A549 (cell line): ENCODE measurements at regions not wholly inside any gene's neighbourhood (a gene's known extent, or its start where the extent isn't known, plus 50 kb on each side); places are given as distances from the start of the nearest gene placed in this dataset.

Source experiments
- ATAC-seq, 2 experiments: fragments of 200-7000 bp in 1 of 2; fragments of >200 bp in 1 of 2; cut with Nextera tagmentation in 1 of 2; cut with Tn5 transposase in 1 of 2; 3 replicates each; pipeline versions ENCODE4 v1.8.0 to v1.9.1; 2018 to 2020; ENCODE audit warnings: mild to moderate bottlenecking in 1 of 2, moderate library complexity in 1 of 2
- CTCF ChIA-PET: fragments of 300-600 bp; sonication (Branson Sonifier 250); formaldehyde crosslinking; extraction: SDS; loops from one replicate; lab custom pipeline; 2021; ENCODE audit warnings: antibody characterized with exemption, inconsistent platforms; lab: Yijun Ruan, JAX
- POLR2A ChIA-PET: fragments of 350-600 bp; formaldehyde crosslinking; extraction: SDS; loops from one replicate; lab custom pipeline; 2021; ENCODE audit warnings: antibody characterized with exemption, inconsistent platforms; lab: Yijun Ruan, JAX
- DNase-seq, 2 experiments: peaks; one replicate each; pipeline versions ENCODE4 v3.0.0 to v3.0.0-alpha.2; 2011 to 2016; ENCODE audit warnings: low read depth in 1 of 2, low spot score in 1 of 2
- FAIRE-seq: peaks from 2 replicates; lab custom pipeline; 2011; peaks lifted over from hg19 to GRCh38; lab: Jason Lieb, UNC
- H3K27ac ChIP-seq, 2 experiments: fragments of >200 bp; sonication (Bioruptor Twin); formaldehyde crosslinking; 3 replicates each; pipeline ENCODE4 v1.5.1; 2016 to 2017
- H3K4me1 ChIP-seq: fragments of >200 bp; sonication (Bioruptor Twin); formaldehyde crosslinking; 3 replicates; pipeline ENCODE4 v1.6.1; 2016
- H3K4me2 ChIP-seq: fragments of >200 bp; sonication (Bioruptor Twin); formaldehyde crosslinking; 3 replicates; pipeline ENCODE4 v1.6.1; 2016
- H3K4me3 ChIP-seq: fragments of >200 bp; sonication (Bioruptor Twin); formaldehyde crosslinking; 3 replicates; pipeline ENCODE4 v1.5.1; 2016
- H3K9me3 ChIP-seq: fragments of >200 bp; sonication (Bioruptor Twin); formaldehyde crosslinking; 3 replicates; pipeline ENCODE4 v1.6.1; 2016
- CBX8 ChIP-seq: fragments of 200-600 bp; sonication (generic); IDR thresholded peaks from 2 replicates; pipeline ENCODE4 v1.6.1; 2016
- CEBPB ChIP-seq, 2 experiments: fragments of >200 bp in 1 of 2; sonication (Bioruptor Twin) in 1 of 2; formaldehyde crosslinking in 1 of 2; IDR thresholded peaks; 2 replicates each; pipeline ENCODE4 v1.6.1; 2012 to 2016
- EHF ChIP-seq: fragments of 250-450 bp; sonication (Bioruptor Pico); IDR thresholded peaks from 2 replicates; pipeline ENCODE4 v1.5.0; 2020; ENCODE audit warnings: mild to moderate bottlenecking
- ESRRA ChIP-seq: fragments of 150-350 bp; IDR thresholded peaks from 2 replicates; pipeline ENCODE4 v1.6.1; 2014; ENCODE audit warnings: mild to moderate bottlenecking, low read length, borderline replicate concordance
- FOSL2 ChIP-seq, 2 experiments: fragments of 450-650 bp in 1 of 2; fragments of >200 bp in 1 of 2; sonication (Bioruptor Twin) in 1 of 2; formaldehyde crosslinking; IDR thresholded peaks; 2 replicates each; pipeline versions ENCODE4 v1.5.0 to v1.6.1; 2016 to 2020; ENCODE audit warnings: mild to moderate bottlenecking in 1 of 2, moderate library complexity in 1 of 2
- HDAC2 ChIP-seq: fragments of 200-600 bp; sonication (generic); IDR thresholded peaks from 2 replicates; pipeline ENCODE4 v1.6.1; 2016
- HES2 ChIP-seq: fragments of >200 bp; sonication (Bioruptor Twin); formaldehyde crosslinking; IDR thresholded peaks from 2 replicates; pipeline ENCODE4 v1.6.1; 2016
- HEYL ChIP-seq: fragments of 250-450 bp; sonication (Bioruptor Pico); IDR thresholded peaks from 2 replicates; pipeline ENCODE4 v1.8.0; 2021; ENCODE audit warnings: mild to moderate bottlenecking, moderate library complexity
- HMGXB4 ChIP-seq: fragments of 250-450 bp; sonication (Bioruptor Pico); IDR thresholded peaks from 2 replicates; pipeline ENCODE4 v1.5.0; 2021; ENCODE audit warnings: mild to moderate bottlenecking, moderate library complexity, borderline replicate concordance
- HOXA7 ChIP-seq: fragments of 250-450 bp; sonication (Bioruptor Pico); IDR thresholded peaks from 2 replicates; pipeline ENCODE4 v1.5.0; 2020; ENCODE audit warnings: mild to moderate bottlenecking, moderate library complexity
- HOXB13 ChIP-seq: fragments of 250-450 bp; sonication (Bioruptor Pico); IDR thresholded peaks from 2 replicates; pipeline ENCODE4 v1.5.0; 2020; ENCODE audit warnings: low read depth, mild to moderate bottlenecking, moderate library complexity
- JUNB ChIP-seq: fragments of >200 bp; sonication (Bioruptor Twin); formaldehyde crosslinking; IDR thresholded peaks from 2 replicates; pipeline ENCODE4 v1.6.1; 2016
- KDM5A ChIP-seq: fragments of 200-600 bp; sonication (generic); IDR thresholded peaks from 2 replicates; pipeline ENCODE4 v1.6.1; 2016; ENCODE audit warnings: antibody characterized with exemption, mild to moderate bottlenecking
- MAFK ChIP-seq: fragments of 450-650 bp; IDR thresholded peaks from 2 replicates; pipeline ENCODE4 v1.6.1; 2014; ENCODE audit not compliant: partially characterized antibody
- MYC ChIP-seq: IDR thresholded peaks from 2 replicates; pipeline ENCODE4 v1.6.1; 2012; ENCODE audit warnings: mild to moderate bottlenecking, inconsistent platforms, low read length, improper control_type of control experiment, borderline replicate concordance
- NPAS2 ChIP-seq: fragments of 250-450 bp; sonication (Bioruptor Pico); IDR thresholded peaks from 2 replicates; pipeline ENCODE4 v1.8.0; 2022; ENCODE audit warnings: mild to moderate bottlenecking, moderate library complexity, borderline replicate concordance
- NR3C1 ChIP-seq: fragments of >200 bp; sonication (Bioruptor Twin); formaldehyde crosslinking; IDR thresholded peaks from 3 replicates; pipeline ENCODE4 v1.6.1; 2017
- PHF8 ChIP-seq: fragments of 200-600 bp; sonication (generic); IDR thresholded peaks from 2 replicates; pipeline ENCODE4 v1.6.1; 2016; ENCODE audit warnings: low read depth, mild to moderate bottlenecking, antibody characterized with exemption, moderate library complexity, borderline replicate concordance
- RAD21 ChIP-seq, 2 experiments: fragments of >200 bp in 1 of 2; sonication (Bioruptor Twin) in 1 of 2; formaldehyde crosslinking in 1 of 2; IDR thresholded peaks in 1 of 2; conservative IDR thresholded peaks in 1 of 2; 2 replicates in 1 of 2; 3 replicates in 1 of 2; pipeline ENCODE4 v1.6.1; 2012 to 2018; ENCODE audit warnings: inconsistent platforms in 1 of 2
- SREBF2 ChIP-seq: fragments of 450-650 bp; IDR thresholded peaks from 2 replicates; pipeline ENCODE4 v1.6.1; 2014; ENCODE audit warnings: mild to moderate bottlenecking, moderate library complexity
- TFCP2L1 ChIP-seq: fragments of 250-450 bp; sonication (Bioruptor Pico); IDR thresholded peaks from 2 replicates; pipeline ENCODE4 v1.5.0; 2021; ENCODE audit warnings: mild to moderate bottlenecking
- ZC3H11A ChIP-seq: fragments of 450-650 bp; IDR thresholded peaks from 2 replicates; pipeline ENCODE4 v1.6.1; 2014; ENCODE audit warnings: antibody characterized with exemption, mild to moderate bottlenecking
- ZFP36 ChIP-seq: fragments of 450-650 bp; IDR thresholded peaks from 2 replicates; pipeline ENCODE4 v1.6.1; 2014; ENCODE audit warnings: borderline replicate concordance; ENCODE audit not compliant: partially characterized antibody
- ZNF302 ChIP-seq: fragments of 250-450 bp; sonication (Bioruptor Pico); IDR thresholded peaks from 2 replicates; pipeline ENCODE4 v1.9.0; 2021; ENCODE audit warnings: inconsistent platforms, mild to moderate bottlenecking, moderate library complexity
- ZSCAN20 ChIP-seq: fragments of 250-450 bp; sonication (Bioruptor Pico); IDR thresholded peaks from 2 replicates; pipeline ENCODE4 v1.8.0; 2022; ENCODE audit warnings: mild to moderate bottlenecking, moderate library complexity
- WGBS: methylation state at CpG from one replicate; pipeline ENCODE4 v1.1.6; 2017; ENCODE audit errors: missing lambda C conversion rate; 5-methylcytosine and 5-hydroxymethylcytosine counted together
- TF ChIP-seq, protein P1 (sequence below): IDR thresholded peaks from 2 replicates; pipeline ENCODE4 v1.6.1; 2012
- TF ChIP-seq, protein P2 (sequence below): fragments of >200 bp; sonication (Bioruptor Twin); formaldehyde crosslinking; IDR thresholded peaks from 3 replicates; pipeline ENCODE4 v1.5.1; 2016
- TF ChIP-seq, protein P3 (sequence below): fragments of >200 bp; sonication (Bioruptor Twin); formaldehyde crosslinking; IDR thresholded peaks from 3 replicates; pipeline ENCODE4 v1.6.1; 2016
- TF ChIP-seq, protein P4 (sequence below): IDR thresholded peaks from 2 replicates; pipeline ENCODE4 v1.6.1; 2012

- no peak for DNase-seq
- Histone ChIP-seq H3K4me1 (no peaks in the 10 kb centered on the region), H3K27ac (no peak overlapping the region), H3K4me3 (no peak overlapping the region), H3K4me2 (no peak overlapping the region), H3K9me3 (no peaks in the 10 kb centered on the region)
- CTCF ChIA-PET = interaction anchor here (1.0 kb wide), 1 partner anchor 10 kb away, joined by 4 read pairs; no protein-coding TSS in a partner anchor
- FAIRE-seq = peak; percentile 46
- no peak for ATAC-seq
- TF ChIP-seq, protein P1, sequence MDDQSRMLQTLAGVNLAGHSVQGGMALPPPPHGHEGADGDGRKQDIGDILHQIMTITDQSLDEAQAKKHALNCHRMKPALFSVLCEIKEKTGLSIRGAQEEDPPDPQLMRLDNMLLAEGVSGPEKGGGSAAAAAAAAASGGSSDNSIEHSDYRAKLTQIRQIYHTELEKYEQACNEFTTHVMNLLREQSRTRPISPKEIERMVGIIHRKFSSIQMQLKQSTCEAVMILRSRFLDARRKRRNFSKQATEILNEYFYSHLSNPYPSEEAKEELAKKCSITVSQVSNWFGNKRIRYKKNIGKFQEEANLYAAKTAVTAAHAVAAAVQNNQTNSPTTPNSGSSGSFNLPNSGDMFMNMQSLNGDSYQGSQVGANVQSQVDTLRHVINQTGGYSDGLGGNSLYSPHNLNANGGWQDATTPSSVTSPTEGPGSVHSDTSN = no peak
- TF ChIP-seq HDAC2 (no peak), HES2 (no peak), NR3C1 (no peak), JUNB (no peak), SREBF2 (no peak), MYC (no peak), MAFK (no peak), HEYL (CRISPR knock-in tag) (no peak), NPAS2 (CRISPR knock-in tag) (no peak), PHF8 (no peak), ESRRA (no peak), ZNF302 (CRISPR knock-in tag) (no peak), HOXA7 (CRISPR knock-in tag) (no peak), KDM5A (no peak)
- TF ChIP-seq, protein P2, sequence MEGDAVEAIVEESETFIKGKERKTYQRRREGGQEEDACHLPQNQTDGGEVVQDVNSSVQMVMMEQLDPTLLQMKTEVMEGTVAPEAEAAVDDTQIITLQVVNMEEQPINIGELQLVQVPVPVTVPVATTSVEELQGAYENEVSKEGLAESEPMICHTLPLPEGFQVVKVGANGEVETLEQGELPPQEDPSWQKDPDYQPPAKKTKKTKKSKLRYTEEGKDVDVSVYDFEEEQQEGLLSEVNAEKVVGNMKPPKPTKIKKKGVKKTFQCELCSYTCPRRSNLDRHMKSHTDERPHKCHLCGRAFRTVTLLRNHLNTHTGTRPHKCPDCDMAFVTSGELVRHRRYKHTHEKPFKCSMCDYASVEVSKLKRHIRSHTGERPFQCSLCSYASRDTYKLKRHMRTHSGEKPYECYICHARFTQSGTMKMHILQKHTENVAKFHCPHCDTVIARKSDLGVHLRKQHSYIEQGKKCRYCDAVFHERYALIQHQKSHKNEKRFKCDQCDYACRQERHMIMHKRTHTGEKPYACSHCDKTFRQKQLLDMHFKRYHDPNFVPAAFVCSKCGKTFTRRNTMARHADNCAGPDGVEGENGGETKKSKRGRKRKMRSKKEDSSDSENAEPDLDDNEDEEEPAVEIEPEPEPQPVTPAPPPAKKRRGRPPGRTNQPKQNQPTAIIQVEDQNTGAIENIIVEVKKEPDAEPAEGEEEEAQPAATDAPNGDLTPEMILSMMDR = no peak
- TF ChIP-seq, protein P3, sequence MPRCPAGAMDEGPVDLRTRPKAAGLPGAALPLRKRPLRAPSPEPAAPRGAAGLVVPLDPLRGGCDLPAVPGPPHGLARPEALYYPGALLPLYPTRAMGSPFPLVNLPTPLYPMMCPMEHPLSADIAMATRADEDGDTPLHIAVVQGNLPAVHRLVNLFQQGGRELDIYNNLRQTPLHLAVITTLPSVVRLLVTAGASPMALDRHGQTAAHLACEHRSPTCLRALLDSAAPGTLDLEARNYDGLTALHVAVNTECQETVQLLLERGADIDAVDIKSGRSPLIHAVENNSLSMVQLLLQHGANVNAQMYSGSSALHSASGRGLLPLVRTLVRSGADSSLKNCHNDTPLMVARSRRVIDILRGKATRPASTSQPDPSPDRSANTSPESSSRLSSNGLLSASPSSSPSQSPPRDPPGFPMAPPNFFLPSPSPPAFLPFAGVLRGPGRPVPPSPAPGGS = no peak
- 93% methylated on average over 1 of the region's 1 CpG for WGBS
- POLR2A ChIA-PET = no interaction called here
Measured at GRCh38 chrX:118250445-118250844, 95.5 kb upstream of the WDR44 start.

- CTCF ChIA-PET = no interaction called here
- Histone ChIP-seq H3K27ac (no peak overlapping the region), H3K9me3 (no peaks in the 10 kb centered on the region), H3K4me3 (no peak overlapping the region), H3K4me2 (no peak overlapping the region), H3K4me1 (no peaks in the 10 kb centered on the region)
- no peak for FAIRE-seq
- POLR2A ChIA-PET = no interaction called here
- DNase-seq = no peak
- no peak for ATAC-seq
- WGBS = 17% methylated on average over 3 of the region's 3 CpGs
- TF ChIP-seq CEBPB (IDR thresholded peaks at IDR 0.05) = no peak
- TF ChIP-seq HMGXB4 (CRISPR knock-in tag) = no peak
- TF ChIP-seq RAD21 (conservative IDR thresholded peaks at IDR 0.05 in 1 of 2, IDR thresholded peaks at IDR 0.05 in 1 of 2) = no peak
- TF ChIP-seq, protein P4, sequence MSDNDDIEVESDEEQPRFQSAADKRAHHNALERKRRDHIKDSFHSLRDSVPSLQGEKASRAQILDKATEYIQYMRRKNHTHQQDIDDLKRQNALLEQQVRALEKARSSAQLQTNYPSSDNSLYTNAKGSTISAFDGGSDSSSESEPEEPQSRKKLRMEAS = no peak
- TF ChIP-seq ZSCAN20 (CRISPR knock-in tag) = no peak
- TF ChIP-seq HOXB13 (CRISPR knock-in tag) = no peak
- no peak for TF ChIP-seq JUNB
- TF ChIP-seq EHF (CRISPR knock-in tag) = no peak
- TF ChIP-seq FOSL2 (IDR thresholded peaks at IDR 0.05) = no peak
- no peak for TF ChIP-seq FOSL2 (CRISPR knock-in tag; IDR thresholded peaks at IDR 0.05)
- no peak for TF ChIP-seq ZNF302 (CRISPR knock-in tag)
- TF ChIP-seq HES2 = no peak
- no peak for TF ChIP-seq ZFP36
- TF ChIP-seq TFCP2L1 (CRISPR knock-in tag) = no peak
- no peak for TF ChIP-seq CBX8
- no peak for TF ChIP-seq ZC3H11A
Measured at GRCh38 chrX:118251271-118251670, 94.6 kb upstream of the WDR44 start.
